Psoas muscle (tissue), 7 donors: ENCODE measurements at regions not wholly inside any gene's neighbourhood (a gene's known extent, or its start where the extent isn't known, plus 50 kb on each side); places are given as distances from the start of the nearest gene placed in this dataset.

ENCODE experiments used
- ATAC-seq, 4 donors: fragments of 200-7000 bp; cut with Tn5 transposase; one replicate each; pipeline ENCODE4 v1.9.1; 2020; ENCODE audit warnings: moderate library complexity in 3 of 4, mild to moderate bottlenecking in 2 of 4
- DNase-seq, 2 donors: peaks; one replicate each; pipeline ENCODE4 v3.0.0-alpha.2; 2020
- H3K27ac ChIP-seq: fragments of 200-600 bp; one replicate; pipeline ENCODE4 v1.8.0; 2022
- H3K27me3 ChIP-seq, 3 donors: fragments of 200-600 bp in 1 of 3; one replicate each; pipeline versions ENCODE4 v1.6.1 to v1.8.0; 2013 to 2022; ENCODE audit warnings: low read length in 2 of 3, mild to moderate bottlenecking in 2 of 3, moderate library complexity in 1 of 3; ENCODE audit not compliant: insufficient read depth in 3 of 3
- H3K36me3 ChIP-seq, 2 donors: fragments of 200-600 bp in 1 of 2; one replicate each; pipeline versions ENCODE4 v1.6.1 to v1.8.0; 2013 to 2022; ENCODE audit warnings: low read depth in 1 of 2, mild to moderate bottlenecking in 1 of 2, moderate library complexity in 1 of 2; ENCODE audit not compliant: insufficient read depth in 1 of 2
- H3K4me1 ChIP-seq: fragments of 200-600 bp; one replicate; pipeline ENCODE4 v1.8.0; 2022
- H3K4me3 ChIP-seq: fragments of 200-600 bp; one replicate; pipeline ENCODE4 v1.8.0; 2022; ENCODE audit warnings: mild to moderate bottlenecking
- H3K9me3 ChIP-seq: fragments of 200-600 bp; one replicate; pipeline ENCODE4 v1.8.0; 2022
- WGBS, 3 donors: extraction: QIAGEN DNeasy Blood & Tissue Kit; methylation state at CpG; one replicate each; pipeline versions ENCODE4 v1.1.6 to v1.1.7; 2013; 5-methylcytosine and 5-hydroxymethylcytosine counted together
- intact Hi-C, 2 donors: fragments of 100-400 bp; cut with DNase I; formaldehyde crosslinking; loops; one replicate each; pipeline versions ENCODE4 v1.11.0 to v1.14.2; 2022
- TF ChIP-seq, protein P1 (sequence below): fragments of 200-600 bp; IDR thresholded peaks from one replicate; pipeline ENCODE4 v1.8.0; 2022; ENCODE audit warnings: antibody characterized with exemption
- donor health status: healthy with polysubstance abuse.
- donor health status: DM: no; HTN: no; CAD: no; lungs with moderate emphysema.
- donor health status: Bipolar disorder and iron deficiency.
- donor health status: healthy.
- donor health status: DM: yes; HTN: yes; CAD: no.
- donor health status: DM: no; HTN: no; CAD: no.
- donor health status: DM: yes; HTN: yes; CAD: no.

DNA sequence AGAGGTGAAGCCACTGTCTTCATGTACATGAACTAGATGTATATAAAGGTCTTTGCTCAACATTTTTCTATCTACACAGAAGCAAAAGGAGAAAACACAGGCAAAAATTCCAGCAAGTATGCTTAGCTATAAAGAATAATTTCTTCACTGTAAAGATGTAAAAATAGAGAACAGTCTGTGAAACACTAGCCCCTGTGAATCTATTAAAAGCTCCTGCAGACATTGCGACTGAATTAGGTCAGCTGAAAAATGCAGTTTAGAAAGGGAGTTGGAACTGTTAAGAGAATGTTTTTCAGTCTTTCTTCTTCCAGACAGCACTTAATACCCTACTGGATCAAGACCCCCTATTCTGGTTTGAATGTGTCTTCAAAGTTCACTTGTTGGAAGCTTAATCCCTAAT, 291.5 kb downstream of the KBTBD8 start:
- intact Hi-C loops: no loop called here
- ATAC-seq (no peak), DNase-seq (no peak)
- TF ChIP-seq, protein P1, sequence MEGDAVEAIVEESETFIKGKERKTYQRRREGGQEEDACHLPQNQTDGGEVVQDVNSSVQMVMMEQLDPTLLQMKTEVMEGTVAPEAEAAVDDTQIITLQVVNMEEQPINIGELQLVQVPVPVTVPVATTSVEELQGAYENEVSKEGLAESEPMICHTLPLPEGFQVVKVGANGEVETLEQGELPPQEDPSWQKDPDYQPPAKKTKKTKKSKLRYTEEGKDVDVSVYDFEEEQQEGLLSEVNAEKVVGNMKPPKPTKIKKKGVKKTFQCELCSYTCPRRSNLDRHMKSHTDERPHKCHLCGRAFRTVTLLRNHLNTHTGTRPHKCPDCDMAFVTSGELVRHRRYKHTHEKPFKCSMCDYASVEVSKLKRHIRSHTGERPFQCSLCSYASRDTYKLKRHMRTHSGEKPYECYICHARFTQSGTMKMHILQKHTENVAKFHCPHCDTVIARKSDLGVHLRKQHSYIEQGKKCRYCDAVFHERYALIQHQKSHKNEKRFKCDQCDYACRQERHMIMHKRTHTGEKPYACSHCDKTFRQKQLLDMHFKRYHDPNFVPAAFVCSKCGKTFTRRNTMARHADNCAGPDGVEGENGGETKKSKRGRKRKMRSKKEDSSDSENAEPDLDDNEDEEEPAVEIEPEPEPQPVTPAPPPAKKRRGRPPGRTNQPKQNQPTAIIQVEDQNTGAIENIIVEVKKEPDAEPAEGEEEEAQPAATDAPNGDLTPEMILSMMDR: no peak
- no peak overlapping the region for H3K27ac ChIP-seq
- no peak overlapping the region for H3K4me3 ChIP-seq
- no peaks in the 10 kb centered on the region for H3K27me3 ChIP-seq
- H3K36me3 ChIP-seq: no peaks in the 10 kb centered on the region
- H3K9me3 ChIP-seq: no peaks in the 10 kb centered on the region
- 29 to 63% (median 42%) methylated on average over 1 of the region's 1 CpG for WGBS, 3 donors
- H3K4me1 ChIP-seq: peaks cover 5% of the 10 kb centered on the region

DNA sequence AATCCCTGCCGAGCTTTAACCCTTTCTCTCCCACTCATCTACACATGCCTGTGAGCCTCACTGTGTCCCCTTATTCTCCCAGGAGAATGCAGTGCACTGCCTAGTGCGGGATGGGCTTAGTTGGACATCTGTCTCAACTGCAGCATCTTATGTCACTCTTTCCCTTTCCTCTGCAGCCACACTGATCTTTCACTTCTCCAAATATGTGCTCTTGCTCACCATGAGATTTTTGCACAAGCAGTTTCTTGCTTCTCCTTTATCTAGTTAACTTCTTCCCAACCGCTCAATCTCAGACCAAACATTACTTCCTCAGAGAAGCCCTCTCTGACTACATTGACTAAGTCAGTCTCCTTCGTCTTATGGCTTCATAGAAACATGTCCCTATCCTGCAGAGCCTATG, 292.3 kb downstream of the KBTBD8 start:
- TF ChIP-seq, protein P1: no peak
- intact Hi-C loops: no loop called here
- Histone ChIP-seq H3K27ac (no peak overlapping the region), H3K27me3 (no peaks in the 10 kb centered on the region), H3K4me3 (no peak overlapping the region), H3K4me1 (peaks cover 5% of the 10 kb centered on the region), H3K9me3 (no peaks in the 10 kb centered on the region), H3K36me3 (no peaks in the 10 kb centered on the region)
- DNase-seq (no peak), ATAC-seq (no peak)
- 78 to 88% (median 80%) methylated on average over 4 of the region's 4 CpGs for WGBS, 3 donors

DNA sequence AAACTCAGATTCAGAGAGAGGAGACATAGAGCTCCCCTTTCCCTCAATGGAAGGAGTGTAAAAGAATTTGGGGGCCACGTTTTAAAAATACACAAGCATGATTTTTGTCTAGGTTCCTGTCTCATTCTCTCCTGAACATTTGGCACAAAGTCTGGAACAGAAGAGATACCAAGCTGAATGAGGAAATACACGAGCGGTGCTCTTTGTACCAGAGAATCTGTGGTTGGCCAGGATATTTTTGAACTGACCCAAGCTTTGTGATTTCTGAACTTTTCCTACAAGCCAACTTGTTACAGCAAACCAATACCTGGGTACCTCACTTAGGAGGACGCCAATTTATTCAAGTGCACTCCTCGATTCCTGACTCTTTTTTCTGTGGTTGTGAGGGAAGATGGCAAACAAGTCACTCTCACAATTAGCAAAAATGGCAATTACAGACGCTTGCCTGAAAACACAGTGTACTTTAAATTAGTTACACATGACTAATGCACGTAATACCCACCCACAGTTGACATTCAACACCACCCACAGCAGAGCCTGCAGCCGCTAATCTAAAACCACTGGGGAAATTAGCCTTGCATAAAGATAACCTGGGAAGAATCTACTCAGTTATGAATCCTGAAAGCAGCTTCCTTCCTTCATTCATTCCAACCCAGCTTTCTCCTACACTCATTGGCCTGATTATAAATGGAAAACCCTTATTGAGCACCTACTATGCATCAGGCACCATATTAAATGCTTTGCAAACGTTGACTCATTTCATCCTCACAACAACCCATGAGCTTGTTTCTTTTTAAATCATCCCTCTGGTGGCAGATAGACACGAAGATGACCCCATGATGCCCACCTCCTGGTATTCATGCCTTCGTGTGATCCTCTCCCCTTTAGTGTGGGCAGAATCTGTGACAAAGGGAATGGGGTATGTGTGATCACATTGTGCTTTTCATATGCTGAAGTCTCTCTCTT, 293.5 kb downstream of the KBTBD8 start:
- intact Hi-C loops: no loop called here
- Histone ChIP-seq H3K4me3 (no peak overlapping the region), H3K9me3 (no peaks in the 10 kb centered on the region), H3K4me1 (peaks cover 5% of the 10 kb centered on the region), H3K27me3 (no peaks in the 10 kb centered on the region), H3K27ac (no peak overlapping the region), H3K36me3 (no peaks in the 10 kb centered on the region)
- DNase-seq: no peak
- TF ChIP-seq, protein P1: no peak
- no peak for ATAC-seq
- WGBS, 3 donors: 53 to 60% (median 59%) methylated on average over 11 of the region's 11 CpGs

DNA sequence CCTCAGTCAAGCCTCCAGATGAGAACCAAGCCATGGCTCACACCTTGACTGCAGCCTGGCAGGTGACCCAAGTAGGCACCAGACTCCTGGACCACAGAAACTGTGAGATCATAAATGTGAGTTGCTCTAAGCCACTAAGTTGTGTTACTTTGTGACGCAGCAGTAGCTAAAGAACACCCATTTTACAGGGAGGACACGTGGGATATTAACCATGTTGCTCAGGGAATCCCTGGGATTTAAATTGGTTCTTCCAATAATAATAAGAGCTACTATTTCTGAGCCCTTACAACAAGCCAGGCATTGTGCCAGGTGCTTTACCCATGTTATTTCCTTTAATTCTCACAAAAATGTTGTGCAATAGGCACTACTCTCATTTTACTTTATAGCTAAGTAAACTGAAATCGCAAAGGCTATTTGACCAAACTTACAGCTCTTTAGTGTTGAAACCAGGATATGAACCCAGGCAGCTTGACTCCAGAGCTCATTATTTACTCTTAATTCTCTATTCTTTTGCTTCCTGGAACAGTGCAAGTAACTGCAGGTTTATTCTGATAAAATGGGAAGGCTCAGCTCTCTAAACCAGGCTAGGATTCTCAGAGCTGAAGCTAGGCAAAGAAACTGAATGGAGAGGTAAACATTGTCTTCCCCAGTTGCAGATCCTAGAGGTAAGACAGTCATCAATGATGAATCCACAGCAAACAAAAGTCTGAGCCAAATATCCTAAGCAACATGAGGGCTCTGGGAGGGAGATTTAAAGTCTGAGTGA, 294.4 kb downstream of the KBTBD8 start:
- WGBS, 3 donors: 88 to 93% (median 90%) methylated on average over 3 of the region's 3 CpGs
- peaks cover 5% of the 10 kb centered on the region for H3K4me1 ChIP-seq
- H3K9me3 ChIP-seq: no peaks in the 10 kb centered on the region
- H3K4me3 ChIP-seq: no peak overlapping the region
- intact Hi-C loops: no loop called here
- H3K36me3 ChIP-seq: no peaks in the 10 kb centered on the region
- TF ChIP-seq, protein P1: no peak
- no peaks in the 10 kb centered on the region for H3K27me3 ChIP-seq
- no peak overlapping the region for H3K27ac ChIP-seq
- no peak for DNase-seq
- ATAC-seq: no peak
